ENCODE measurements at regions not wholly inside any gene's neighbourhood (a gene's known extent, or its start where the extent isn't known, plus 50 kb on each side); places are given as distances from the start of the nearest gene placed in this dataset.

DNA sequence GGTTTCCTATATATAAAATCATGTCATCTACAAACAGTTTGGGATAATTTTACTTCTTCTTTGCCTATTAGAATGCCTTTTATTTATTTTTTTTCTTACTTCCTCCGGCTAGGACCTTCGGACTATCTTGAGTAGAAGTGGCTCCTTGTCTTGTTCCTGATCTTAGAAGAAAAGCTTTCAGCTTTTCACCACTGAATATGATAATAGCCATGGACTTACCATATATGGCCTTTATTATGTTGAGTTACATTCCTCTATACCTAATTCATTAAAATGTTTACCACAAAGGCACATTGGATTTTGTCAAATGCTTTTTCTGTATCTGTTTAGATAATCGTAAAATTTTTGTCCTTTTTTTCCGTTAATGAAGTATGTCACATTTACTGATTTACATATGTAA lies 395.7 kb downstream of the NXPH1 start:
- no peak overlapping the region for H3K18ac ChIP-seq (ENCODE audit: insufficient read length, low read depth, low read length)
- TF ChIP-seq, protein P1, sequence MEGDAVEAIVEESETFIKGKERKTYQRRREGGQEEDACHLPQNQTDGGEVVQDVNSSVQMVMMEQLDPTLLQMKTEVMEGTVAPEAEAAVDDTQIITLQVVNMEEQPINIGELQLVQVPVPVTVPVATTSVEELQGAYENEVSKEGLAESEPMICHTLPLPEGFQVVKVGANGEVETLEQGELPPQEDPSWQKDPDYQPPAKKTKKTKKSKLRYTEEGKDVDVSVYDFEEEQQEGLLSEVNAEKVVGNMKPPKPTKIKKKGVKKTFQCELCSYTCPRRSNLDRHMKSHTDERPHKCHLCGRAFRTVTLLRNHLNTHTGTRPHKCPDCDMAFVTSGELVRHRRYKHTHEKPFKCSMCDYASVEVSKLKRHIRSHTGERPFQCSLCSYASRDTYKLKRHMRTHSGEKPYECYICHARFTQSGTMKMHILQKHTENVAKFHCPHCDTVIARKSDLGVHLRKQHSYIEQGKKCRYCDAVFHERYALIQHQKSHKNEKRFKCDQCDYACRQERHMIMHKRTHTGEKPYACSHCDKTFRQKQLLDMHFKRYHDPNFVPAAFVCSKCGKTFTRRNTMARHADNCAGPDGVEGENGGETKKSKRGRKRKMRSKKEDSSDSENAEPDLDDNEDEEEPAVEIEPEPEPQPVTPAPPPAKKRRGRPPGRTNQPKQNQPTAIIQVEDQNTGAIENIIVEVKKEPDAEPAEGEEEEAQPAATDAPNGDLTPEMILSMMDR (conservative IDR thresholded peaks at IDR 0.05): no peak
- H3K4ac ChIP-seq (ENCODE audit: low read depth, low read length): no peak overlapping the region
- no peak overlapping the region for H2AK5ac ChIP-seq (ENCODE audit: insufficient read length, low read length)
- H2BK12ac ChIP-seq (ENCODE audit: insufficient read length, low read depth, low read length): no peak overlapping the region
- H3K23me2 ChIP-seq (ENCODE audit: insufficient read length, low read depth, low read length, poor library complexity, severe bottlenecking): no peaks in the 10 kb centered on the region
- no peaks in the 10 kb centered on the region for H3K79me2 ChIP-seq (ENCODE audit: insufficient read depth, low read length)
- no peak overlapping the region for H4K91ac ChIP-seq (ENCODE audit: insufficient read length, low read depth, low read length)
- no peak for DNase-seq
- no peak overlapping the region for H3K56ac ChIP-seq (ENCODE audit: insufficient read length, low read depth, low read length)
- H2BK120ac ChIP-seq (ENCODE audit: low read depth, low read length, poor library complexity, severe bottlenecking): no peak overlapping the region
- H3K14ac ChIP-seq (ENCODE audit: insufficient read depth, low read length): no peak overlapping the region
- no peak overlapping the region for H2AFZ ChIP-seq (ENCODE audit: low read length)
- H3K23ac ChIP-seq (ENCODE audit: insufficient read length, low read depth, low read length): no peak overlapping the region
- no peaks in the 10 kb centered on the region for H3K9me3 Mint-ChIP-seq
- H3K27ac Mint-ChIP-seq: no peak overlapping the region
- no peak overlapping the region for H3K9ac ChIP-seq (ENCODE audit: extremely low read depth, insufficient read length, low read length)
- no peaks in the 10 kb centered on the region for H3K36me3 Mint-ChIP-seq (ENCODE audit: insufficient read depth in 1 of 3, low read depth in 3 of 3)
- H3K27ac ChIP-seq (ENCODE audit: insufficient read length, low read depth, low read length): no peak overlapping the region
- no peaks in the 10 kb centered on the region for H3K27me3 ChIP-seq (ENCODE audit: insufficient read depth, low read length)
- H3K9me3 ChIP-seq (ENCODE audit: control insufficient read depth, low read depth, low read length): no peaks in the 10 kb centered on the region
- H2BK5ac ChIP-seq (ENCODE audit: insufficient read length, low read length): no peak overlapping the region
- no peak overlapping the region for H3K4me3 Mint-ChIP-seq
- H3K4me1 ChIP-seq (ENCODE audit: insufficient read depth, low read length): no peaks in the 10 kb centered on the region
- H3K79me1 ChIP-seq (ENCODE audit: insufficient read depth, low read depth, low read length, poor library complexity, severe bottlenecking): no peaks in the 10 kb centered on the region
- H3K4me1 Mint-ChIP-seq: no peaks in the 10 kb centered on the region
- no peaks in the 10 kb centered on the region for H4K20me1 ChIP-seq (ENCODE audit: control insufficient read depth, insufficient read depth, insufficient read length)
- H3K4me2 ChIP-seq (ENCODE audit: insufficient read depth, insufficient read length, low read length): no peak overlapping the region
- H2BK15ac ChIP-seq (ENCODE audit: low read depth, low read length): no peak overlapping the region
- no CpG with 5 or more reads among the region's 4 CpGs for WGBS (ENCODE audit: extremely low coverage, insufficient read length, low lambda C conversion rate)
- H2BK20ac ChIP-seq (ENCODE audit: low read depth, low read length, poor library complexity, severe bottlenecking): no peak overlapping the region
- no peak overlapping the region for H4K5ac ChIP-seq (ENCODE audit: insufficient read length, low read depth, low read length)
- no peak overlapping the region for H4K8ac ChIP-seq (replicated peaks; ENCODE audit: insufficient read length, low read depth, low read length)
- H3T11ph ChIP-seq (ENCODE audit: low read length): no peak overlapping the region
- H3K27me3 Mint-ChIP-seq (ENCODE audit: low read depth): no peaks in the 10 kb centered on the region

Measured in H9 (cell line).